ENCODE measurements at regions not wholly inside any gene's neighbourhood (a gene's known extent, or its start where the extent isn't known, plus 50 kb on each side); places are given as distances from the start of the nearest gene placed in this dataset.

- Histone ChIP-seq H3K9ac (ENCODE audit: low read depth in 1 of 2, low read length in 2 of 2) (no peak overlapping the region), H3K4me1 (ENCODE audit: control insufficient read depth in 4 of 4, insufficient read depth in 4 of 4, low read length in 3 of 4) (no peaks in the 10 kb centered on the region), H3K27me3 (ENCODE audit: control insufficient read depth in 4 of 4, insufficient read depth in 4 of 4, low read length in 3 of 4) (no peaks in the 10 kb centered on the region), H3K27ac (ENCODE audit: low read depth in 1 of 2, low read length in 2 of 2) (no peak overlapping the region), H3K9me3 (ENCODE audit: control insufficient read depth in 4 of 4, low read length in 3 of 4) (peaks cover 3 to 13% (median 5%) of the 10 kb centered on the region in 4 donors), H3K36me3 (ENCODE audit: control insufficient read depth in 4 of 4, insufficient read depth in 3 of 4, low read depth in 1 of 4, low read length in 3 of 4) (no peaks in the 10 kb centered on the region), H3K4me3 (ENCODE audit: low read depth in 1 of 3, low read length in 3 of 3) (no peak overlapping the region)
- DNase-seq (ENCODE audit: low spot score) = no peak
- no peak for TF ChIP-seq REST (IDR thresholded peaks at IDR 0.05)
- TF ChIP-seq FOXA2 (IDR thresholded peaks at IDR 0.05) = no peak
- TF ChIP-seq TAF1 (conservative IDR thresholded peaks at IDR 0.05) = no peak
- TF ChIP-seq HNF4G (IDR thresholded peaks at IDR 0.05) = no peak
- TF ChIP-seq FOXA1 (IDR thresholded peaks at IDR 0.05) = no peak
- TF ChIP-seq ZBTB33 (IDR thresholded peaks at IDR 0.05) = no peak
- TF ChIP-seq EGR1 (IDR thresholded peaks at IDR 0.05; ENCODE audit: low read depth in 2 of 2) = no peak
- no peak for TF ChIP-seq MAX (IDR thresholded peaks at IDR 0.05)
- TF ChIP-seq JUND (IDR thresholded peaks at IDR 0.05) = no peak
- no peak for TF ChIP-seq CTCF (IDR thresholded peaks at IDR 0.05; ENCODE audit: low read depth, low read length, missing input control)
- no peak for TF ChIP-seq ATF3 (IDR thresholded peaks at IDR 0.05)
- TF ChIP-seq SP1 (IDR thresholded peaks at IDR 0.05) = no peak
- no peak for TF ChIP-seq NR2F2 (IDR thresholded peaks at IDR 0.05)
- TF ChIP-seq YY1 (IDR thresholded peaks at IDR 0.05) = no peak
- TF ChIP-seq GABPA (IDR thresholded peaks at IDR 0.05 in 1 of 2, conservative IDR thresholded peaks at IDR 0.05 in 1 of 2) = no peak
- 69% methylated on average over 3 of the region's 3 CpGs for WGBS
Measured at GRCh38 chr18:41353777-41354528, 601.1 kb upstream of the PIK3C3 start.

GRCh38 chr18:41351430-41351829 is 603.6 kb upstream of the PIK3C3 start:
- H3K27me3 ChIP-seq (ENCODE audit: control insufficient read depth in 4 of 4, insufficient read depth in 4 of 4, low read length in 3 of 4) = no peaks in the 10 kb centered on the region
- no peak for TF ChIP-seq YY1 (IDR thresholded peaks at IDR 0.05)
- no peak overlapping the region for H3K4me3 ChIP-seq (ENCODE audit: low read depth in 1 of 3, low read length in 3 of 3)
- no peak overlapping the region for H3K27ac ChIP-seq (ENCODE audit: low read depth in 1 of 2, low read length in 2 of 2)
- no peak for DNase-seq (ENCODE audit: low spot score)
- no peak overlapping the region for H3K9ac ChIP-seq (ENCODE audit: low read depth in 1 of 2, low read length in 2 of 2)
- WGBS = 58% methylated on average over 3 of the region's 3 CpGs
- no peaks in the 10 kb centered on the region for H3K4me1 ChIP-seq (ENCODE audit: control insufficient read depth in 4 of 4, insufficient read depth in 4 of 4, low read length in 3 of 4)
- no peaks in the 10 kb centered on the region for H3K36me3 ChIP-seq (ENCODE audit: control insufficient read depth in 4 of 4, insufficient read depth in 3 of 4, low read depth in 1 of 4, low read length in 3 of 4)
- peaks cover 0 to 2% (median under 1%) of the 10 kb centered on the region in 4 donors for H3K9me3 ChIP-seq (ENCODE audit: control insufficient read depth in 4 of 4, low read length in 3 of 4)

Data from liver (tissue), 8 donors.